Muscle layer of colon (tissue), 2 donors: ENCODE measurements at regions not wholly inside any gene's neighbourhood (a gene's known extent, or its start where the extent isn't known, plus 50 kb on each side); places are given as distances from the start of the nearest gene placed in this dataset.

Experiments
- H3K27ac ChIP-seq: one replicate; pipeline ENCODE4 v1.7.0; 2013; ENCODE audit warnings: low read depth, mild to moderate bottlenecking, low read length, moderate library complexity
- H3K27me3 ChIP-seq, 2 donors: one replicate each; pipeline ENCODE4 v1.7.0; 2013; ENCODE audit warnings: low read length in 2 of 2, mild to moderate bottlenecking in 2 of 2; ENCODE audit not compliant: insufficient read depth in 2 of 2, control insufficient read depth in 1 of 2
- H3K36me3 ChIP-seq: one replicate; pipeline ENCODE4 v1.7.0; 2013; ENCODE audit warnings: mild to moderate bottlenecking, low read length; ENCODE audit not compliant: insufficient read depth
- H3K4me1 ChIP-seq: one replicate; pipeline ENCODE4 v1.7.0; 2013; ENCODE audit warnings: mild to moderate bottlenecking, low read length; ENCODE audit not compliant: insufficient read depth
- H3K4me3 ChIP-seq, 2 donors: one replicate each; pipeline ENCODE4 v1.7.0; 2013; ENCODE audit warnings: low read length in 2 of 2, low read depth in 1 of 2, mild to moderate bottlenecking in 1 of 2, moderate library complexity in 1 of 2
- H3K9ac ChIP-seq: one replicate; pipeline ENCODE4 v1.7.0; 2013; ENCODE audit warnings: low read length
- H3K9me3 ChIP-seq: one replicate; pipeline ENCODE4 v1.7.0; 2013; ENCODE audit warnings: mild to moderate bottlenecking, low read length
- donor health status: abdominal sarcoma.
- donor health status: Adenocarcinoma of cecum.

GRCh38 chr9:88221105-88221504, 82.8 kb upstream of the SPATA31C2 start:
- H3K9ac ChIP-seq = no peak overlapping the region
- H3K4me1 ChIP-seq = no peaks in the 10 kb centered on the region
- H3K27ac ChIP-seq = no peak overlapping the region
- no peaks in the 10 kb centered on the region for H3K36me3 ChIP-seq
- no peaks in the 10 kb centered on the region for H3K27me3 ChIP-seq
- H3K4me3 ChIP-seq = no peak overlapping the region
- H3K9me3 ChIP-seq = no peaks in the 10 kb centered on the region

- Histone ChIP-seq H3K9me3 (no peaks in the 10 kb centered on the region), H3K36me3 (no peaks in the 10 kb centered on the region), H3K4me1 (no peaks in the 10 kb centered on the region), H3K9ac (no peak overlapping the region), H3K27ac (no peak overlapping the region), H3K27me3 (no peaks in the 10 kb centered on the region), H3K4me3 (no peak overlapping the region)
These were observed 82.4 kb upstream of the SPATA31C2 start for GRCh38 chr9:88220652-88221051.

GRCh38 chr9:88219601-88220000, 81.3 kb upstream of the SPATA31C2 start:
- Histone ChIP-seq H3K27me3 (no peaks in the 10 kb centered on the region), H3K9me3 (no peaks in the 10 kb centered on the region), H3K4me3 (no peak overlapping the region), H3K36me3 (no peaks in the 10 kb centered on the region), H3K4me1 (no peaks in the 10 kb centered on the region), H3K9ac (no peak overlapping the region), H3K27ac (no peak overlapping the region)

GRCh38 chr9:88218726-88219125, 80.5 kb upstream of the SPATA31C2 start:
- Histone ChIP-seq H3K4me1 (no peaks in the 10 kb centered on the region), H3K4me3 (no peak overlapping the region), H3K27ac (no peak overlapping the region), H3K9me3 (no peaks in the 10 kb centered on the region), H3K9ac (no peak overlapping the region), H3K36me3 (no peaks in the 10 kb centered on the region), H3K27me3 (no peaks in the 10 kb centered on the region)

GRCh38 chr9:88216126-88216995, 78.1 kb upstream of the SPATA31C2 start:
- no peak overlapping the region for H3K27ac ChIP-seq
- H3K4me3 ChIP-seq = no peak overlapping the region
- no peaks in the 10 kb centered on the region for H3K9me3 ChIP-seq
- H3K36me3 ChIP-seq = no peaks in the 10 kb centered on the region
- H3K9ac ChIP-seq = no peak overlapping the region
- no peaks in the 10 kb centered on the region for H3K4me1 ChIP-seq
- no peaks in the 10 kb centered on the region for H3K27me3 ChIP-seq

GRCh38 chr9:88215196-88216125, 77.2 kb upstream of the SPATA31C2 start:
- no peak overlapping the region for H3K27ac ChIP-seq

GRCh38 chr9:88202321-88202720, 64.0 kb upstream of the SPATA31C2 start:
- H3K27me3 ChIP-seq = no peaks in the 10 kb centered on the region
- H3K9me3 ChIP-seq = no peaks in the 10 kb centered on the region
- no peak overlapping the region for H3K9ac ChIP-seq

More at GRCh38 chr9:88215196-88216125, 77.2 kb upstream of the SPATA31C2 start:
- Histone ChIP-seq H3K9me3 (no peaks in the 10 kb centered on the region), H3K27me3 (no peaks in the 10 kb centered on the region), H3K4me3 (no peak overlapping the region), H3K36me3 (no peaks in the 10 kb centered on the region), H3K9ac (no peak overlapping the region), H3K4me1 (no peaks in the 10 kb centered on the region)

GRCh38 chr9:88198341-88198807, 60.1 kb upstream of the SPATA31C2 start:
- peak overlapping the region; percentile 24 to 26 for H3K4me3 ChIP-seq
- H3K27ac ChIP-seq = peak overlapping the region; percentile 59
- H3K9me3 ChIP-seq = no peaks in the 10 kb centered on the region
- no peak overlapping the region for H3K9ac ChIP-seq
- no peaks in the 10 kb centered on the region for H3K27me3 ChIP-seq
- H3K36me3 ChIP-seq = no peaks in the 10 kb centered on the region
- H3K4me1 ChIP-seq = peaks cover 26% of the 10 kb centered on the region

More at GRCh38 chr9:88202321-88202720, 64.0 kb upstream of the SPATA31C2 start:
- no peaks in the 10 kb centered on the region for H3K36me3 ChIP-seq
- no peak overlapping the region for H3K4me3 ChIP-seq
- peaks cover 13% of the 10 kb centered on the region for H3K4me1 ChIP-seq
- no peak overlapping the region for H3K27ac ChIP-seq

GRCh38 chr9:88197781-88198340, 59.6 kb upstream of the SPATA31C2 start:
- Histone ChIP-seq H3K9ac (no peak overlapping the region), H3K27me3 (no peaks in the 10 kb centered on the region), H3K36me3 (no peaks in the 10 kb centered on the region), H3K4me3 (peak overlapping the region in 1 of 2 donors; percentile 24), H3K27ac (peak overlapping the region; percentile 59), H3K9me3 (no peaks in the 10 kb centered on the region), H3K4me1 (peaks cover 26% of the 10 kb centered on the region)

GRCh38 chr9:88197016-88197415, 58.7 kb upstream of the SPATA31C2 start:
- Histone ChIP-seq H3K27ac (peak overlapping the region; percentile 10), H3K36me3 (no peaks in the 10 kb centered on the region), H3K9ac (no peak overlapping the region), H3K4me3 (no peak overlapping the region), H3K9me3 (no peaks in the 10 kb centered on the region), H3K4me1 (peaks cover 26% of the 10 kb centered on the region), H3K27me3 (no peaks in the 10 kb centered on the region)
